SK-N-SH (cell line): ENCODE measurements at regions not wholly inside any gene's neighbourhood (a gene's known extent, or its start where the extent isn't known, plus 50 kb on each side); places are given as distances from the start of the nearest gene placed in this dataset.

ENCODE experiments used
- CTCF ChIA-PET: fragments of 300-600, 350-600 bp; formaldehyde crosslinking; extraction: SDS; loops from one replicate; lab custom pipeline; 2021; lab: Yijun Ruan, JAX
- POLR2A ChIA-PET: fragments of 350-600 bp; sonication (Branson Sonifier 250); formaldehyde crosslinking; extraction: SDS; loops from one replicate; lab custom pipeline; 2020; ENCODE audit warnings: antibody characterized with exemption, inconsistent platforms; lab: Yijun Ruan, JAX
- DNase-seq: peaks from one replicate; pipeline ENCODE4 v3.0.0; 2012
- H2AFZ ChIP-seq: fragments of 200-600 bp; sonication (generic); 2 replicates; pipeline ENCODE4 v1.8.1; 2016; ENCODE audit warnings: antibody characterized with exemption, mild to moderate bottlenecking, low read depth
- H3F3A ChIP-seq: fragments of 200-600 bp; sonication (generic); replicated peaks from 2 replicates; pipeline ENCODE3; 2016; ENCODE audit warnings: antibody characterized with exemption, mild to moderate bottlenecking; ENCODE audit not compliant: insufficient read depth
- H3K27ac ChIP-seq, 2 experiments: fragments of 200-500 bp in 1 of 2; fragments of 200-600 bp in 1 of 2; sonication (Bioruptor generic) in 1 of 2; sonication (generic), shearing (Covaris generic) in 1 of 2; 2 replicates each; pipeline versions ENCODE4 v1.5.1 to v1.6.1; 2014 to 2016; ENCODE audit warnings: low read depth in 2 of 2, inconsistent platforms in 1 of 2, low read length in 1 of 2, mild to moderate bottlenecking in 1 of 2, mixed read lengths in 1 of 2
- H3K27me3 ChIP-seq: fragments of 200-600 bp; sonication (generic), shearing (Covaris generic); 2 replicates; pipeline ENCODE4 v1.6.1; 2016; ENCODE audit warnings: mixed run types; ENCODE audit not compliant: insufficient read depth
- H3K36me3 ChIP-seq, 2 experiments: fragments of 200-500 bp in 1 of 2; fragments of 200-600 bp in 1 of 2; sonication (Bioruptor generic) in 1 of 2; sonication (generic) in 1 of 2; replicated peaks in 1 of 2; 2 replicates each; pipeline versions ENCODE3 to v1.5.1; 2014 to 2016; ENCODE audit warnings: low read length in 1 of 2, mild to moderate bottlenecking in 1 of 2; ENCODE audit not compliant: insufficient read depth in 2 of 2, control insufficient read depth in 1 of 2
- H3K4me1 ChIP-seq, 2 experiments: fragments of 200-500 bp in 1 of 2; fragments of 200-600 bp in 1 of 2; sonication (Bioruptor generic) in 1 of 2; sonication (generic), shearing (Covaris generic) in 1 of 2; 2 replicates each; pipeline versions ENCODE4 v1.5.1 to v1.6.1; 2014 to 2016; ENCODE audit warnings: low read depth in 1 of 2, low read length in 1 of 2, mixed run types in 1 of 2; ENCODE audit not compliant: insufficient read depth in 2 of 2, control insufficient read depth in 1 of 2
- H3K4me2 ChIP-seq: fragments of 200-600 bp; sonication (generic), shearing (Covaris generic); 2 replicates; pipeline ENCODE4 v1.6.1; 2017; ENCODE audit warnings: mixed run types
- H3K4me3 ChIP-seq, 2 experiments: fragments of 200-500 bp in 1 of 2; fragments of 200-600 bp in 1 of 2; sonication (Bioruptor generic) in 1 of 2; sonication (generic), shearing (Covaris generic) in 1 of 2; 2 replicates each; pipeline versions ENCODE4 v1.5.1 to v1.8.1; 2014 to 2016; ENCODE audit warnings: low read depth in 2 of 2, inconsistent platforms in 1 of 2, low read length in 1 of 2, mild to moderate bottlenecking in 1 of 2, mixed read lengths in 1 of 2, moderate library complexity in 1 of 2
- H3K79me2 ChIP-seq: fragments of 200-600 bp; sonication (generic); 2 replicates; pipeline ENCODE4 v1.8.1; 2017; ENCODE audit warnings: mild to moderate bottlenecking; ENCODE audit not compliant: insufficient read depth
- H3K9ac ChIP-seq: fragments of 200-600 bp; sonication (generic); 2 replicates; pipeline ENCODE4 v1.6.1; 2017; ENCODE audit warnings: mixed run types
- H3K9me2 ChIP-seq: fragments of 200-600 bp; sonication (generic); 2 replicates; pipeline ENCODE4 v1.6.1; 2017; ENCODE audit warnings: mixed run types
- H3K9me3 ChIP-seq: fragments of 200-600 bp; sonication (generic); 2 replicates; pipeline ENCODE4 v1.6.1; 2017; ENCODE audit warnings: mixed run types, mild to moderate bottlenecking, moderate library complexity
- H4K20me1 ChIP-seq: fragments of 200-600 bp; sonication (generic); 2 replicates; pipeline ENCODE4 v1.6.1; 2017; ENCODE audit warnings: mild to moderate bottlenecking, mixed run types; ENCODE audit not compliant: insufficient read depth
- ELF1 ChIP-seq: IDR thresholded peaks from 2 replicates; pipeline ENCODE4 v1.4.0; 2012
- EP300 ChIP-seq, 2 experiments: IDR thresholded peaks; 2 replicates each; pipeline versions ENCODE4 v1.4.0 to v1.6.1; 2012; ENCODE audit warnings: borderline replicate concordance in 1 of 2, low read depth in 1 of 2, low read length in 1 of 2
- FOSL2 ChIP-seq: IDR thresholded peaks from 2 replicates; pipeline ENCODE4 v1.4.0; 2012; ENCODE audit warnings: low read depth, mild to moderate bottlenecking, moderate library complexity, borderline replicate concordance
- FOXM1 ChIP-seq: IDR thresholded peaks from 2 replicates; pipeline ENCODE4 v1.4.0; 2012; ENCODE audit warnings: low read depth, mild to moderate bottlenecking
- GATA2 ChIP-seq: sonication (generic); formaldehyde crosslinking; IDR thresholded peaks from 2 replicates; pipeline ENCODE4 v1.5.0; 2020; ENCODE audit warnings: mild to moderate bottlenecking, missing genetic modification reagents
- JUND ChIP-seq: IDR thresholded peaks from 2 replicates; pipeline ENCODE4 v1.4.0; 2012
- MXI1 ChIP-seq: IDR thresholded peaks from 2 replicates; pipeline ENCODE4 v1.6.1; 2012; ENCODE audit warnings: mild to moderate bottlenecking, low read depth, low read length, improper control_type of control experiment
- POLR2AphosphoS5 ChIP-seq: IDR thresholded peaks from 2 replicates; pipeline ENCODE4 v1.6.1; 2012; ENCODE audit warnings: low read depth, low read length
- RCOR1 ChIP-seq: fragments of 150-350 bp; IDR thresholded peaks from 2 replicates; pipeline ENCODE4 v1.6.1; 2017; ENCODE audit warnings: antibody characterized with exemption, low read length
- RFX5 ChIP-seq: IDR thresholded peaks from 2 replicates; pipeline ENCODE4 v1.6.1; 2012; ENCODE audit warnings: mild to moderate bottlenecking, improper control_type of control experiment, low read length
- RXRA ChIP-seq: IDR thresholded peaks from 2 replicates; pipeline ENCODE4 v1.4.0; 2012; ENCODE audit warnings: low read depth, mild to moderate bottlenecking, borderline replicate concordance
- SIN3A ChIP-seq: IDR thresholded peaks from 2 replicates; pipeline ENCODE4 v1.6.1; 2012; ENCODE audit warnings: low read depth, mild to moderate bottlenecking, low read length, moderate library complexity, borderline replicate concordance
- SMC3 ChIP-seq: IDR thresholded peaks from 2 replicates; pipeline ENCODE4 v1.6.1; 2012; ENCODE audit warnings: low read depth, low read length, improper control_type of control experiment
- TAF1 ChIP-seq: IDR thresholded peaks from 2 replicates; pipeline ENCODE4 v1.6.1; 2012; ENCODE audit warnings: low read depth, mild to moderate bottlenecking, low read length, moderate library complexity, borderline replicate concordance
- TCF12 ChIP-seq: IDR thresholded peaks from 2 replicates; pipeline ENCODE4 v1.4.0; 2012
- WGBS: methylation state at CpG from one replicate; pipeline ENCODE4 v1.1.6; 2017; ENCODE audit warnings: low lambda C conversion rate; 5-methylcytosine and 5-hydroxymethylcytosine counted together
- TF ChIP-seq, protein P1 (sequence below): IDR thresholded peaks from 2 replicates; pipeline ENCODE4; 2012
- TF ChIP-seq, protein P2 (sequence below): fragments of 150-350 bp; IDR thresholded peaks from 2 replicates; pipeline ENCODE4 v1.6.1; 2017; ENCODE audit warnings: antibody characterized with exemption, low read length, low read depth, borderline replicate concordance
- TF ChIP-seq, protein P3 (sequence below): fragments of 200-600 bp; sonication (generic); IDR thresholded peaks from 2 replicates; pipeline ENCODE4 v1.6.1; 2017; ENCODE audit warnings: antibody characterized with exemption, mild to moderate bottlenecking, moderate library complexity
- TF ChIP-seq, protein P4 (sequence below): IDR thresholded peaks from 2 replicates; pipeline ENCODE4 v1.4.0; 2012; ENCODE audit warnings: low read depth, borderline replicate concordance

DNA sequence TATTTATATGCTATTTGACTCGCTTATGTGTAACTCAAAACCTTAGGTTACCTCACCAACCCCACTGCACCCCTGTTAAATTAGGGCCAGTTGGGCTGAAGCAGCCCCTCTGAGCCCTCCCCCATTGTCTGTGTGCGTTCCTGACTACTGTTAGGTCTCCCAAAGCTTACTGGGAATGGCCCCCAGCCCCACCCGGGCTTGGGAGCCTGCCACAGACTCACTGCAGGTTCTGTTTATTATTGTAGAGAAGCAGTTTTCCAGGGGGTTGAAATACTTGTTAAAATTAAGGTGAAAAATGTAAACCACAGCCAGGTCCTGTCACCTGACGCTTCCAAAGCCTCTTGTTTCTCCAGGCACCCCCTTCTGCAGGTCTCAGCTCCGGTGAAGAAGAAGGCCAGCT is 151.7 kb downstream of the FOXL1 start:
- Histone ChIP-seq H3K9me2 (no peaks in the 10 kb centered on the region), H3K36me3 (no peaks in the 10 kb centered on the region), H3K9ac (no peak overlapping the region), H3K79me2 (no peaks in the 10 kb centered on the region), H3K9me3 (no peaks in the 10 kb centered on the region), H3K4me3 (no peak overlapping the region), H3K4me1 (peaks cover 0 to 13% of the 10 kb centered on the region in 2 experiments; a peak in 1 of 4 replicates), H2AFZ (no peak overlapping the region), H3K27ac (no peak overlapping the region), H3F3A (peaks cover 6% of the 10 kb centered on the region), H3K27me3 (no peaks in the 10 kb centered on the region), H4K20me1 (no peaks in the 10 kb centered on the region), H3K4me2 (no peak overlapping the region)
- WGBS: 36% methylated on average over 4 of the region's 5 CpGs
- ChIA-PET POLR2A (no interaction called here), CTCF (interaction anchor here (0.7 kb wide), 1 partner anchor 23 kb away, joined by 3 read pairs; no protein-coding TSS in a partner anchor)
- no peak for TF ChIP-seq GATA2 (CRISPR knock-in tag)
- TF ChIP-seq, protein P1, sequence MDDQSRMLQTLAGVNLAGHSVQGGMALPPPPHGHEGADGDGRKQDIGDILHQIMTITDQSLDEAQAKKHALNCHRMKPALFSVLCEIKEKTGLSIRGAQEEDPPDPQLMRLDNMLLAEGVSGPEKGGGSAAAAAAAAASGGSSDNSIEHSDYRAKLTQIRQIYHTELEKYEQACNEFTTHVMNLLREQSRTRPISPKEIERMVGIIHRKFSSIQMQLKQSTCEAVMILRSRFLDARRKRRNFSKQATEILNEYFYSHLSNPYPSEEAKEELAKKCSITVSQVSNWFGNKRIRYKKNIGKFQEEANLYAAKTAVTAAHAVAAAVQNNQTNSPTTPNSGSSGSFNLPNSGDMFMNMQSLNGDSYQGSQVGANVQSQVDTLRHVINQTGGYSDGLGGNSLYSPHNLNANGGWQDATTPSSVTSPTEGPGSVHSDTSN: no peak
- no peak for TF ChIP-seq FOSL2
- no peak for TF ChIP-seq EP300 (IDR thresholded peaks at IDR 0.05; ENCODE audit: borderline replicate concordance in 1 of 2, low read depth in 1 of 2, low read length in 1 of 2)
- TF ChIP-seq RFX5: no peak
- no peak for DNase-seq

DNA sequence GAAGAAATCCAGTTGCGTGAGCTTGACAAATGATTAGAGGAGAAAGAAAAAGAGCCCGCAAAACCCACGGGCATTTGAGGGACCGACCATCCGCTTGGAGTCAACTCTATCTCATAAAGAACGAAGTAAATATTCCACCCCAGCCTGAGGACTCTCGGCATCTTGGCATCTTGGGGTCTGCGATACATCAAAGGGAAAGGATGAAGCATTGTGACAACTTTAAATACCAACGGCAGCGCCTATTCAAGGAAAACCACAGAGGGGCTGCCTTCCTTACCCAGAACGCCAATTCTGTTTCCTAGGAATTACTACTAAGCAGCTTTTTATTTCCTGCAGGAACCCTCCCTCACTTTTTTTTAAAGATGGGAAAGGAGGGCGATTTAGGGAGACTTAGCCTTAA is 152.2 kb downstream of the FOXL1 start:
- ChIA-PET POLR2A (no interaction called here), CTCF (no interaction called here)
- Histone ChIP-seq H3F3A (peaks cover 6% of the 10 kb centered on the region), H3K4me1 (peaks cover 0 to 13% of the 10 kb centered on the region in 2 experiments; a peak in 1 of 4 replicates), H3K9me3 (no peaks in the 10 kb centered on the region), H3K36me3 (no peaks in the 10 kb centered on the region), H3K27me3 (no peaks in the 10 kb centered on the region), H3K4me3 (no peak overlapping the region), H2AFZ (no peak overlapping the region), H3K79me2 (no peaks in the 10 kb centered on the region), H3K4me2 (no peak overlapping the region), H3K27ac (no peak overlapping the region), H3K9ac (no peak overlapping the region), H3K9me2 (no peaks in the 10 kb centered on the region), H4K20me1 (no peaks in the 10 kb centered on the region)
- TF ChIP-seq, protein P1: peak; percentile 72
- TF ChIP-seq JUND (no peak), ELF1 (no peak), RCOR1 (no peak), SMC3 (no peak), RXRA (no peak), POLR2AphosphoS5 (no peak), TAF1 (no peak), EP300 (IDR thresholded peaks at IDR 0.05; ENCODE audit: borderline replicate concordance in 1 of 2, low read depth in 1 of 2, low read length in 1 of 2) (no peak), SIN3A (no peak), FOXM1 (no peak), TCF12 (peak; percentile 88), MXI1 (no peak)
- TF ChIP-seq, protein P2, sequence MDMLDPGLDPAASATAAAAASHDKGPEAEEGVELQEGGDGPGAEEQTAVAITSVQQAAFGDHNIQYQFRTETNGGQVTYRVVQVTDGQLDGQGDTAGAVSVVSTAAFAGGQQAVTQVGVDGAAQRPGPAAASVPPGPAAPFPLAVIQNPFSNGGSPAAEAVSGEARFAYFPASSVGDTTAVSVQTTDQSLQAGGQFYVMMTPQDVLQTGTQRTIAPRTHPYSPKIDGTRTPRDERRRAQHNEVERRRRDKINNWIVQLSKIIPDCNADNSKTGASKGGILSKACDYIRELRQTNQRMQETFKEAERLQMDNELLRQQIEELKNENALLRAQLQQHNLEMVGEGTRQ: no peak
- TF ChIP-seq, protein P3, sequence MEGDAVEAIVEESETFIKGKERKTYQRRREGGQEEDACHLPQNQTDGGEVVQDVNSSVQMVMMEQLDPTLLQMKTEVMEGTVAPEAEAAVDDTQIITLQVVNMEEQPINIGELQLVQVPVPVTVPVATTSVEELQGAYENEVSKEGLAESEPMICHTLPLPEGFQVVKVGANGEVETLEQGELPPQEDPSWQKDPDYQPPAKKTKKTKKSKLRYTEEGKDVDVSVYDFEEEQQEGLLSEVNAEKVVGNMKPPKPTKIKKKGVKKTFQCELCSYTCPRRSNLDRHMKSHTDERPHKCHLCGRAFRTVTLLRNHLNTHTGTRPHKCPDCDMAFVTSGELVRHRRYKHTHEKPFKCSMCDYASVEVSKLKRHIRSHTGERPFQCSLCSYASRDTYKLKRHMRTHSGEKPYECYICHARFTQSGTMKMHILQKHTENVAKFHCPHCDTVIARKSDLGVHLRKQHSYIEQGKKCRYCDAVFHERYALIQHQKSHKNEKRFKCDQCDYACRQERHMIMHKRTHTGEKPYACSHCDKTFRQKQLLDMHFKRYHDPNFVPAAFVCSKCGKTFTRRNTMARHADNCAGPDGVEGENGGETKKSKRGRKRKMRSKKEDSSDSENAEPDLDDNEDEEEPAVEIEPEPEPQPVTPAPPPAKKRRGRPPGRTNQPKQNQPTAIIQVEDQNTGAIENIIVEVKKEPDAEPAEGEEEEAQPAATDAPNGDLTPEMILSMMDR: no peak
- TF ChIP-seq, protein P4, sequence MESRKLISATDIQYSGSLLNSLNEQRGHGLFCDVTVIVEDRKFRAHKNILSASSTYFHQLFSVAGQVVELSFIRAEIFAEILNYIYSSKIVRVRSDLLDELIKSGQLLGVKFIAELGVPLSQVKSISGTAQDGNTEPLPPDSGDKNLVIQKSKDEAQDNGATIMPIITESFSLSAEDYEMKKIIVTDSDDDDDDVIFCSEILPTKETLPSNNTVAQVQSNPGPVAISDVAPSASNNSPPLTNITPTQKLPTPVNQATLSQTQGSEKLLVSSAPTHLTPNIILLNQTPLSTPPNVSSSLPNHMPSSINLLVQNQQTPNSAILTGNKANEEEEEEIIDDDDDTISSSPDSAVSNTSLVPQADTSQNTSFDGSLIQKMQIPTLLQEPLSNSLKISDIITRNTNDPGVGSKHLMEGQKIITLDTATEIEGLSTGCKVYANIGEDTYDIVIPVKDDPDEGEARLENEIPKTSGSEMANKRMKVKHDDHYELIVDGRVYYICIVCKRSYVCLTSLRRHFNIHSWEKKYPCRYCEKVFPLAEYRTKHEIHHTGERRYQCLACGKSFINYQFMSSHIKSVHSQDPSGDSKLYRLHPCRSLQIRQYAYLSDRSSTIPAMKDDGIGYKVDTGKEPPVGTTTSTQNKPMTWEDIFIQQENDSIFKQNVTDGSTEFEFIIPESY: no peak
- 18% methylated on average over 12 of the region's 12 CpGs for WGBS
- DNase-seq: no peak
